Parathyroid adenoma (tissue), 2 donors: ENCODE measurements at regions not wholly inside any gene's neighbourhood (a gene's known extent, or its start where the extent isn't known, plus 50 kb on each side); places are given as distances from the start of the nearest gene placed in this dataset.

ENCODE experiments used
- H2AFZ ChIP-seq: fragments of 300-600 bp; sonication (generic); one replicate; pipeline ENCODE4 v1.7.0; 2017; ENCODE audit warnings: antibody characterized with exemption, mild to moderate bottlenecking
- H3K27ac ChIP-seq: fragments of 300-600 bp; sonication (generic); one replicate; pipeline ENCODE4 v1.7.0; 2017
- H3K27me3 ChIP-seq: fragments of 300-600 bp; sonication (generic); one replicate; pipeline ENCODE4 v1.7.0; 2017; ENCODE audit warnings: low read length; ENCODE audit not compliant: control insufficient read depth, insufficient read depth
- H3K36me3 ChIP-seq: fragments of 300-600 bp; sonication (generic); one replicate; pipeline ENCODE4 v1.7.0; 2017; ENCODE audit warnings: low read length; ENCODE audit not compliant: control insufficient read depth, insufficient read depth
- H3K4me1 ChIP-seq: fragments of 300-600 bp; sonication (generic); one replicate; pipeline ENCODE4 v1.7.0; 2017; ENCODE audit warnings: control low read depth
- H3K4me2 ChIP-seq: fragments of 300-600 bp; sonication (generic); one replicate; pipeline ENCODE4 v1.7.0; 2017; ENCODE audit warnings: low read length
- H3K4me3 ChIP-seq: fragments of 300-600 bp; sonication (generic); one replicate; pipeline ENCODE4 v1.7.0; 2017; ENCODE audit warnings: low read depth, low read length
- H3K79me2 ChIP-seq: fragments of 300-600 bp; sonication (generic); one replicate; pipeline ENCODE4 v1.7.0; 2017; ENCODE audit warnings: control low read depth
- H3K9ac ChIP-seq: fragments of 300-600 bp; sonication (generic); one replicate; pipeline ENCODE4 v1.7.0; 2017; ENCODE audit warnings: mild to moderate bottlenecking
- H3K9me3 ChIP-seq: fragments of 300-600 bp; sonication (generic); one replicate; pipeline ENCODE4 v1.7.0; 2017; ENCODE audit warnings: low read length; ENCODE audit not compliant: control insufficient read depth
- TF ChIP-seq, protein P1 (sequence below): fragments of 300-600 bp; sonication (generic); IDR thresholded peaks from one replicate; pipeline ENCODE4 v1.7.0; 2017; ENCODE audit warnings: antibody characterized with exemption, mild to moderate bottlenecking
- donor health status: primary hyperparathyroidism.

DNA sequence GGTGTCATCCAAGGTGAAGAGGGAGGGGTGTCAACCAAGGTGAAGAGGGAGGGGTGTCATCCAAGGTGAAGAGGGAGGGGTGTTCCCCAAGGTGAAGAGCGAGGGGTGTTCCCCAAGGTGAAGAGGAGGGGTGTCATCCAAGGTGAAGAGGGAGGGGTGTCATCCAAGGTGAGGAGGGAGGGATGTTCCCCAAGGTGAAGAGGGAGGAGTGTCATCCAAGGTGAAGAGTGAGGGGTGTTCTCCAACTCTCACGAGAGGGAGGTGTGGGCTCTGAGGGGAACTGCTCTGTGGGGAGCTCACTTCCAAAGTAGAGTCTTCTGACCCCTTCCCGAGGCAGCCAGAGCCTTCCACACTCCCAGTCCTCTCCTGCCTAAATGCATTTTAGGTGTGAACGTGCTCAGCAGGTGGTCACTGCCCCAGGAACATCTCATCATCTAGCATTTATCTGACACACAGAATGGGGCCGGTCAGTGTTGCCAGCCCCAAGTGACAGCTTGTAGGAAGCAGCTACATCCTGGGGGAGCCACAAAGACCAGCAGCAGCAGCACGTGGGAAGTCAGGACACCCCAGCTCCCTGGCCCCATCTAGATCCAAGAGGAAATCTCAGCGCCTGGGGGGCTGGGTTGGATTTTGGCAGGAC, 323.8 kb downstream of the GLRX3 start:
- no peak overlapping the region for H3K4me2 ChIP-seq
- no peak overlapping the region for H3K9ac ChIP-seq
- H3K36me3 ChIP-seq = no peaks in the 10 kb centered on the region
- H3K9me3 ChIP-seq = no peaks in the 10 kb centered on the region
- H2AFZ ChIP-seq = no peak overlapping the region
- H3K4me3 ChIP-seq = no peak overlapping the region
- no peaks in the 10 kb centered on the region for H3K4me1 ChIP-seq
- H3K27me3 ChIP-seq = no peaks in the 10 kb centered on the region
- H3K79me2 ChIP-seq = no peaks in the 10 kb centered on the region
- TF ChIP-seq, protein P1, sequence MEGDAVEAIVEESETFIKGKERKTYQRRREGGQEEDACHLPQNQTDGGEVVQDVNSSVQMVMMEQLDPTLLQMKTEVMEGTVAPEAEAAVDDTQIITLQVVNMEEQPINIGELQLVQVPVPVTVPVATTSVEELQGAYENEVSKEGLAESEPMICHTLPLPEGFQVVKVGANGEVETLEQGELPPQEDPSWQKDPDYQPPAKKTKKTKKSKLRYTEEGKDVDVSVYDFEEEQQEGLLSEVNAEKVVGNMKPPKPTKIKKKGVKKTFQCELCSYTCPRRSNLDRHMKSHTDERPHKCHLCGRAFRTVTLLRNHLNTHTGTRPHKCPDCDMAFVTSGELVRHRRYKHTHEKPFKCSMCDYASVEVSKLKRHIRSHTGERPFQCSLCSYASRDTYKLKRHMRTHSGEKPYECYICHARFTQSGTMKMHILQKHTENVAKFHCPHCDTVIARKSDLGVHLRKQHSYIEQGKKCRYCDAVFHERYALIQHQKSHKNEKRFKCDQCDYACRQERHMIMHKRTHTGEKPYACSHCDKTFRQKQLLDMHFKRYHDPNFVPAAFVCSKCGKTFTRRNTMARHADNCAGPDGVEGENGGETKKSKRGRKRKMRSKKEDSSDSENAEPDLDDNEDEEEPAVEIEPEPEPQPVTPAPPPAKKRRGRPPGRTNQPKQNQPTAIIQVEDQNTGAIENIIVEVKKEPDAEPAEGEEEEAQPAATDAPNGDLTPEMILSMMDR = no peak
- no peak overlapping the region for H3K27ac ChIP-seq

DNA sequence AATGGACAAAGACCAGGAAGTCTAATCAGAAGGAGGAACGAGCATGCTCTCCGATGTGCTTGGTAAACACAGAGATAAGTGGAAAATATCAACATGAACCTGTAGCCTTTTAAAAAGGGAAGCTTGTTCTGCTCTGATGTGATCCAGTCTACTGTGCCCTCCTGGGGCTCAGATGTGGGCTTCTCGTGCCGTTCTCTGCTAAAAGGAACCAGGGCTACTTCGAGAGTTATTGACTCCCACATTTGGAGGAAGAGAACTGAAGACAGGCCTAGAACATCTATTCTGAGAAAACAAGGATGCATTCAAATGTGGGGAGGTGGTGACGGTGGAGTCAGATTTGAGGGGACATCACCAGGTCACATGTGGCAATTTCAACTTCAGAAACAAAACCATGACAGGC, 325.4 kb downstream of the GLRX3 start:
- no peak overlapping the region for H2AFZ ChIP-seq
- no peak overlapping the region for H3K27ac ChIP-seq
- H3K79me2 ChIP-seq = no peaks in the 10 kb centered on the region
- H3K4me2 ChIP-seq = no peak overlapping the region
- H3K9me3 ChIP-seq = no peaks in the 10 kb centered on the region
- TF ChIP-seq, protein P1 = no peak
- no peaks in the 10 kb centered on the region for H3K27me3 ChIP-seq
- no peak overlapping the region for H3K4me3 ChIP-seq
- no peaks in the 10 kb centered on the region for H3K36me3 ChIP-seq
- H3K4me1 ChIP-seq = no peaks in the 10 kb centered on the region
- H3K9ac ChIP-seq = no peak overlapping the region

GRCh38 chr10:130463104-130463875, 327.1 kb downstream of the GLRX3 start:
- no peak overlapping the region for H3K4me2 ChIP-seq
- no peak overlapping the region for H2AFZ ChIP-seq
- TF ChIP-seq, protein P1 = no peak
- no peaks in the 10 kb centered on the region for H3K4me1 ChIP-seq
- no peaks in the 10 kb centered on the region for H3K79me2 ChIP-seq
- no peak overlapping the region for H3K27ac ChIP-seq
- no peaks in the 10 kb centered on the region for H3K9me3 ChIP-seq
- H3K4me3 ChIP-seq = no peak overlapping the region
- no peaks in the 10 kb centered on the region for H3K36me3 ChIP-seq
- no peak overlapping the region for H3K9ac ChIP-seq
- no peaks in the 10 kb centered on the region for H3K27me3 ChIP-seq

GRCh38 chr10:130463876-130464364, 327.7 kb downstream of the GLRX3 start:
- H3K4me2 ChIP-seq = no peak overlapping the region
- no peaks in the 10 kb centered on the region for H3K27me3 ChIP-seq
- H3K4me1 ChIP-seq = no peaks in the 10 kb centered on the region
- no peaks in the 10 kb centered on the region for H3K79me2 ChIP-seq
- TF ChIP-seq, protein P1 = no peak
- no peak overlapping the region for H2AFZ ChIP-seq
- no peaks in the 10 kb centered on the region for H3K36me3 ChIP-seq
- no peak overlapping the region for H3K4me3 ChIP-seq
- H3K9me3 ChIP-seq = no peaks in the 10 kb centered on the region
- no peak overlapping the region for H3K27ac ChIP-seq
- H3K9ac ChIP-seq = no peak overlapping the region
